NCI-H526 (cell line): ENCODE measurements at regions not wholly inside any gene's neighbourhood (a gene's known extent, or its start where the extent isn't known, plus 50 kb on each side); places are given as distances from the start of the nearest gene placed in this dataset.
"Not testable (repeated sequence)": the region's sequence is repeated elsewhere in the genome, so short reads cannot be mapped to it uniquely, and the experiment has no call there.

Source experiments
- DNase-seq, 2 experiments: peaks; one replicate each; lab custom pipeline; 2025; lab: John Stamatoyannopoulos, UW

GRCh38 chr5:122669709-122670108 lies 105.2 kb upstream of the SNX2 start:
- DNase-seq = not testable (repeated sequence)

GRCh38 chr5:122673343-122673742 lies 101.5 kb upstream of the SNX2 start:
- no peak for DNase-seq

GRCh38 chr5:122674385-122674784 lies 100.5 kb upstream of the SNX2 start:
- DNase-seq = no peak

GRCh38 chr5:122680623-122681350 lies 94.1 kb upstream of the SNX2 start:
- no peak for DNase-seq

GRCh38 chr5:122683631-122684030 lies 91.2 kb upstream of the SNX2 start:
- DNase-seq = no peak

GRCh38 chr5:122690266-122690665 lies 84.6 kb upstream of the SNX2 start:
- no peak for DNase-seq

GRCh38 chr5:122691931-122692330 lies 82.9 kb upstream of the SNX2 start:
- no peak for DNase-seq

- no peak for DNase-seq
Observed at GRCh38 chr5:122693963-122694362, 80.9 kb upstream of the SNX2 start.

GRCh38 chr5:122694884-122695283 lies 80.0 kb upstream of the SNX2 start:
- DNase-seq = no peak

- DNase-seq = not testable (repeated sequence)
Observed at GRCh38 chr5:122696735-122697134, 78.1 kb upstream of the SNX2 start.

- DNase-seq = no peak
Observed at GRCh38 chr5:122697191-122697590, 77.7 kb upstream of the SNX2 start.

GRCh38 chr5:122699201-122699600 lies 75.7 kb upstream of the SNX2 start:
- no peak for DNase-seq

- no peak for DNase-seq
Observed at GRCh38 chr5:122701640-122702523, 73.0 kb upstream of the SNX2 start.

GRCh38 chr5:122702524-122702875 lies 72.4 kb upstream of the SNX2 start:
- DNase-seq = no peak

GRCh38 chr5:122703203-122703602 lies 71.7 kb upstream of the SNX2 start:
- no peak for DNase-seq

GRCh38 chr5:122704247-122705036 lies 70.4 kb upstream of the SNX2 start:
- peak in 1 of 2 experiments; percentile 35 for DNase-seq

GRCh38 chr5:122705851-122706250 lies 69.0 kb upstream of the SNX2 start:
- no peak for DNase-seq

GRCh38 chr5:122707796-122708195 lies 67.1 kb upstream of the SNX2 start:
- no peak for DNase-seq

- no peak for DNase-seq
Observed at GRCh38 chr5:122713041-122713440, 61.8 kb upstream of the SNX2 start.

- DNase-seq = no peak
Observed at GRCh38 chr5:122715095-122715494, 59.8 kb upstream of the SNX2 start.

- no peak for DNase-seq
Observed at GRCh38 chr5:122718611-122719010, 56.3 kb upstream of the SNX2 start.

- DNase-seq = no peak
Observed at GRCh38 chr5:122719991-122720746, 54.7 kb upstream of the SNX2 start.
